NOMO-1 treated with dmso at 0.1 percent for 144 hours (cell line): ENCODE measurements at regions not wholly inside any gene's neighbourhood (a gene's known extent, or its start where the extent isn't known, plus 50 kb on each side); places are given as distances from the start of the nearest gene placed in this dataset.

Source experiments
- DNase-seq: peaks from one replicate; lab custom pipeline; 2025; ENCODE audit not compliant: unreplicated experiment; lab: John Stamatoyannopoulos, UW

DNA sequence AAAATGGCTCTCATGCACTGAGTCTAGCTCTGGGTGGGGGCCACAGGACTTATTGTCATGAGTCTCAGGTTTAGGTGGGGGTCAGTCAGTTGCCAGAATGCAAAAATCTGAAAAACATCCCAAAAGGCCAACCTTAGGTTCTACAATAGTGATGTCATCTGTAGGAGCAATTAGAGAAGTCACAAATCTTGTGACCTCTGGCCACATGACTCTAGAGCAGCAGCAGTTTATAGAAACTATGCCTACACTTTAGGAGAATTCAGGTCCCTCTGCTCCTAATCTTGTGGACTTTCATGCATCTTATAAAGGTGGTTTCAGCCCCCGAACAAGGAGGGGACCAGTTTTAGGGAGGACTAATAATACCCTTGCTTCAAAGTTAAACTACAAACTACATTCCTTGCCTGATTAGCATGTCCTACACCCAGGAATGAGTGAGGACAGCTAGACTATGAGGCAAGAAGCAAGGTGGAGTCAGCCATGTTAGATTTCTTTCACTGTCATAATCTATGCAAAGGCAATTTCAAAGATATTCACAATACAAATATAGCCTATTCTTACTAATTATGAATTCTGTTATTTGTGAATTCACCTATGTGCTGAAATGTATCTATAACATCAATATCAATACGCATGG lies 123.5 kb upstream of the ADCY1 start:
- DNase-seq: no peak

DNA sequence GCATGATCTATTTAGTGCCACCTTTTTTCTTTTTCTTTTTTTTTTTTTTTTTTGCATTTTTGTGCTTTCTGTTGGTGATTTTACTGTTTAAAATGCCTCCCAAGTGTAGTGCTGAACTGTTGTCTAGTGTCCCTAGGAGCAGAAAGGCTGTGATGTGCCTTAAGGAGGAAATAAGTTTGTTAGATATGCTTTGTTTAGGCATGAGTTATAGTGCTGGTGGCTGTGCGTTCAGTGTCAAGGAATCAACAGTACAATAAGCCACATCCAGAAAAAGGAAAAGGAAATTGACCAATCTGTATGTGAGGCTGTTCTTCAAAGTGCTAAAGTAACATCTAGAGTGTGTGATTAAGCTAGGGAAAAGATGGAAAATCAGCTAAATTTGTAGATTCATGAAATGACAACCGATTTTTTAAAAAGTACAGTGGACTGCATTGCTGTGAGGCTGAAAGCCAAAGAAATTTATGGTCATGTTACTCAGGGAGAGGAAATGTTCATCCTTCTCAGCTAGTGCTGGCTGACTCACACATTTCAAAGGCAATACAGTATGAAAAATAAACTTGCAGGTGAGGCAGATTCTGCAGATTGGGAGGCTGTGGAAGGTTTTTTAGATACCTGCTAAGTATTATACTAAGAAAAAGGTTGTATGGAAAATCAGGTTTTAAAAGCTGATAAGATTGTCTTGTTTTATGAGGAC lies 122.7 kb upstream of the ADCY1 start:
- DNase-seq: no peak

DNA sequence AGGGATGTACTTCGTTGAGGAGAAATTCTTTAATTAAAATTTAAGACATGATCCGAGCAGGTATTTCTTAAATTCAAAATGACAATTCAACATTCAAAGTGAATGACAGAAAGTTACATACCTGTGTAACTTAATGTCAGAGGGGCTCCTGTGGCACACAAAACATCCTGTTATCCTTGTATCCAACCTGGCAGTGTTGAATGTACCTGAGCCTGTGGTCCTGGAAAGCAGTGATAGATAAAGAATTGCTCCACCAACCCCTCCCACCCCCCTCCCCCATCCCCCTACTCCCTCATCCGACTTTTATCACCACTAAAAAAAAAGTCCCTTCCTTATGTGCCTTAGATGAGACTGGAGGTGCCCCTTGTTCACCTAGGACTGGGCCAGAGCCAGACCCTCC lies 119.4 kb upstream of the ADCY1 start:
- DNase-seq: no peak

DNA sequence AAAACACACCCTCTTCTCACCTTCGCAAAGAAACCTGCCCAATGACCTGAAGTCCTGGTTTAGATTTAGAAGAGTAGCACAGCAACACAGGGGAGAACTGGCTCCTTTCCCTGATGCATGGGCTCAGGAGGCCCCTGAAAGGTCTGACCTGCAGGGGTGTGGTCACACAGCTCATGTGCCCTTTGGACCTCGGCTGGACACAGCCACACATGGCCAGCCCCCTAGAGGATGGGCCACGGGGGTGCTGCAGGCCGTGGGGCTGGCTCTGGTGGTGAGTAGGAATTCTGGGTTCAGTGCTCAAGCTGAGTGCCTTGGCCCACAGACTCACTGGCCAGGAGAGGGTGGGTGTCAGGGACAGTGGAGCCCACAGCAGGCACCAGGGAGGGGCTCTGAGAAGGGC lies 118.5 kb upstream of the ADCY1 start:
- DNase-seq: no peak

DNA sequence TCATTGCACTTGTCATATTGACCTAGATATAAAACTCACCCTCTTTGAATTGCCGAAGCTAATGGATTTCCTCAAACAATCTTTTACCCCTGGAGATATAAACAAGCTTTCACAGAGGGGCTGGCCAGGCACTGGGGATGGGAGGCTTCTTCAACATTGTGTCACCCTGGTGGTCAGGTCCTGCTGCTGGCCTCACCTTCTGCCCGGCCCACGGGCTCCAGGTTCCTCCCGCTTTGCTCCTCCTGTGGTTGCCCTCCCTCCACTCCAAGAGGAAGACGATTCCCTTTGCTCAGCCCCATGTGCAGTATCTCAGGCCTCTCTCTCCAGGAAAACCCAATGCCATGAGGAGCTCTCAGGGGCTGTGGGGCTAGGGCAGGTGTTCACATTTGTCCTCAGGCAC lies 118.1 kb upstream of the ADCY1 start:
- no peak for DNase-seq

DNA sequence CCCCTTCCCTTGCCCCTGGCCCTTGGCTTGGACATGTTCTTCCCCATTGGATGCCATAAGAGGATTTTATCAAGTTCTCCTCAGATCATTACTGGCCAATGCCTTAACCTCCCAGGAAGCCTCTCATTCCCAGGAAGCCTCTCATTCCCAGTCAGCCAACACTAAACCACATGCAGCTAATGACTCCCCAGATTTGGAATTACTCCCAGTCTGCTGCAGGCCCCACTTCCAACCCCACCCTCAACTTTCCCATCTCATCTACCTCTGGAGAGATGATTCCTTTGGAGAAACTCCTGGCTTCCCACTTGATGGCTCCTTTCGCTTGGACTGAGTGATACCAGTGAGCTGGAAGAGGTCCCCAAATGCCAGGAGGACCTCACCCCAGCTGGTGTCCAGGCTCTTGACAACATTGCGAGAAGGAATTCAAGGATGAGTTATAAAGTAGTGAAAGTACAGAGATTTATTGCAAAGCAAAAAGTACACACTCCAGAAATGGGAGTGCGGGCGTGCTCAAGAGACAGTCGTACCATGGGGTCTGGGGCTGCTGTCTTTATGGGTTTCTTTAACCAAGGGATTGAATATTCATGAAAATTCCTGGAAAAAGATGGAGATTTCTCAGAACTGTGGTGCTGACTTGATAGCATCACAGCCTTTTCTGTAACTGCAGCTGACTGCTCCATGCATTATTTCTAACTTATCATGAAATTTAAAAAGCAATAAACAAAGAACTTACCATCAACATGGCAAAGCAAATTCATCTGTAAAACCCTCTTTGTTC lies 117.2 kb upstream of the ADCY1 start:
- no peak for DNase-seq

DNA sequence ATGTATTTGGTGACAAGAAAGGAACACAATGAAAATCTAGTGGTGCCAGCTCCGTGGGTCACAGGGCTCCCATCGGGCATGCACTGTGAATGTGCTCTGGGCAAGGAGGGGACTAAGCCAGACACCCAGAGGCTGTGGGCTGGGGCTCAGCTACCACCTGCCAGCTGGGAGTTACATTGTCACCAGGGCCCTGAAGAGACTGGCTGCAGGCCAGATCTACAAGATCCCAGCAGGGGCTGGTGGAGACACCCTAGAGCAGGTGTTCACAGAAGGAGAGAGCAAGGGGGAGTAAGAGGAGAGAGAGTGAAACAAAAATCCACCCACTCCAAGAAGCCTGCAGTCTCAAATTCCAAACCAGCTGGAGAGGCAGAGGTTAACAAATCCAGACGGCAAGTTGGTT lies 116.6 kb upstream of the ADCY1 start:
- no peak for DNase-seq

DNA sequence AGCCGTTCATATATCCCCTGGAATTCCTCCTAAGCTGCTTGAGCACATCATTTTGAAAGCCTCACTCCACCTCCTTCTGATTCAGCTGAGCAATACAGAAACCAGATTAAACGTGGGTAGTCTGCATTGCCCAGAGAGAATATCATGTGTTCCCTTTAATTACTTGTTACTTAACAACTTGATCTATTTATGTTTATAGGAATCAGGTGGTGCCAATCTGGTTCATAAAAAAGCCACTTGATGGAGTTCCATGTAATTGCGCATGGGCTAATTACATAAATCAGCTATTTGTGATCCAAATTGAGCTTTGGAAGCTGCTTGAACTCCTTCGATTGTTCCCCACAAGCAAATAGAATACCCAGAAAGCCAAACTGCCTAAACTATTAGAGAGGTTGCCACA lies 114.7 kb upstream of the ADCY1 start:
- DNase-seq: no peak

DNA sequence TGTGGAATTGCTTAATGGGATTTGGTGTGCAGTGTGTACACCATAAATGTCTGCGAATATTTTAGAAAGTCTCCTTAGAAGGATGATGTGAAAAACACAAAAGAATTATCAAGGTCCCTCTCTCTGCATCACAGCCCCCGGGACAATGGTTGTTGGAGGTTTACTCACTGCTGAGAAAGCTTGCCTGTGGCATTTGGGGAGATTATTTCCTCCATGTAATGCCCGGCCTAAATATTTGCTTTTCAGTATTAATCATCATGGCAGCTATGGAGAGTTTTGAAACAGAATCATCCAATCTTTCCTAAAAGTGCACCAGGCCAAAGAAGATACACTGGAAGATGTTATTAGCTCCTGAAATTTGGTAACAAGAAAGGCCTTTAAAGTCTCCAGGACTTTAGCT lies 113.8 kb upstream of the ADCY1 start:
- DNase-seq: no peak

DNA sequence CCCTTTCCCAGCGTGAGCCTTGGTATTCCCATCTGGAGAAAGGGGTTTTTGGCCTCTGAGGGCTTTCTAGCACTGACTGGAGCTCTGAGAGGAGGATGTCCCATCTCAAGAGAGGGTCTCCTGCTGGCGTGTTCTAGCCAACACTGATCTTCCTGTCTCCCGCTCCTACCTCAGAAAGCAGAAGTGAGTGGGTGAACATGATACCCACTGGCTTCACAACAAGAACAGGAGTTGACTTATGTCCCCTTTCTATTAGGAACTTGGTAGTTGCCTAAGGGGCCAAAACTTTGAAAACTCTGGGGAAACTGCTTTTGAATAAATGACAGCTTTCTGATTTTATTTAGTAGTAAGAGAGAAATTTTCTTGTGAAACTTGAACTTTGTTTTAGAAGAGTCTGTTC lies 113.1 kb upstream of the ADCY1 start:
- no peak for DNase-seq

DNA sequence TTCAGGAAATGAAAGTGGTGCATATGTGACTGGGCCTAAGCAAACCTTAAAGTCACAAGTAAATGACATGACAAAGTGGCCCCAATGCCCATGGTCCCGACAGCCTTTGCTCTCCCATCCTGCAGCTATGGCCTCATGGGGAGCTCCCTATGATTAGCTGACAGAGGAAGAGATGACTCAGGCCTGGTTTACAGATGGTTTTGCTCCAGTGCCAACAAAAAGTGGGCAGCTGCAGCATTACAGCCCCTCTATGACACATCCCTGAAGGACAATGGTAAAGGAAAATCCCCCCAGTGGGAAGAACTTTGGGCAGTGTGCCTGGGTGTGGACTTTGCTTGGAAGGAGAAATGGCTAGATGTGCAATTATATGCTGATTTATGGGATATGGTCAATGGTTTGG lies 105.1 kb upstream of the ADCY1 start:
- no peak for DNase-seq

DNA sequence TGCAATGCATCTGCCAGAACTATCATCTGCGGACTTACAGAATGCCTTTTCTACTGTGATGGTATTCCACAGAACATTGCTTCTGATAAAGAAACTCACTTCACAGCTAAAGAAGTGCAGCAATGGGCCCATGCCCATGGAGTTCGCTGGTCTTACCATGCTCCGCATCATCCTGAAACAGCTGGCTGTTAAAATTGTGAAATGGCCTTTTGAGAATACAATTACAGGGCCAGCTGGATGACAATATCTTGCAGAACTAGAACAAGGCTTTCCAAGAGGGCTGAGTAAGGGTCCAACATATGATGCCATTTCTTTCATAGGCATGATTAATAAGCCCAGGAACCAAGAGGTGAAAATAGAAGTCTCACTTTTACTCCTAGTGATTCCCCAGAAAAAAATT lies 104.1 kb upstream of the ADCY1 start:
- no peak for DNase-seq

DNA sequence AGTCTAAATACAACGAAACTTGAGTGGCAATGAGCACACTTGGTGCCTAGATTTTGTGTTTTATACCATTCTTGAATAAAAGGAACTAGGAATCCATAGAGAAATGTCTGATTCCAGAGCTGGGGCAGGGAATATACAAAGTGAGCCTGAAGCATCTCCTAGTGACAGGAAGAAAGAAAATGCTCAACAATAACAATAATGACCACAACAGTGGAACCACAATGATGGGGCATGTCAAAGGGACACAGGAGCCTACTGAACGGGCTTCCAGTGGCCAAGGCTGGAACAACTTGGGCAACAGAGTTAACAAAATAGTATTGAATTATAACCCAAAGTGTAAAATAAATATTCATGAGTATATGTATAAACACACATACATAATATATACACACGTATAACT lies 94.4 kb upstream of the ADCY1 start:
- DNase-seq: no peak

DNA sequence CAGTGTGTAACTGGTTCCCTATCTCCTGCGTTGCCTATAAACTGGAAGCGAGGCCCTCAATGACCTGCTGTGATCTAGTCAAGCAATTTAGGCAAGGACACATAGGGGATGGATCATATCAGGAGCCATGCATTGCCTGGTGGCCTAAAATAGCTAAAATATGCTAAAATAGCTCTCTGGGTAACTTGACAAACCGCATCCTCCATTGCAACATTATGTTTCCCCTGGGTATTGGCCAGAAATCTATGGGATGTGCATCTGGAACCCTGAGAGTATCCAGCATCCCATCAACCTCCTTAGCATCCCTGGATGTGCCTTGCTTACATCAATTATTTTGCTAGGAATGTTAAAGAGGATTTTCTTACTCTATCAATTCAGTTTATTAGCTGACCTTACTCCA lies 91.7 kb upstream of the ADCY1 start:
- no peak for DNase-seq

DNA sequence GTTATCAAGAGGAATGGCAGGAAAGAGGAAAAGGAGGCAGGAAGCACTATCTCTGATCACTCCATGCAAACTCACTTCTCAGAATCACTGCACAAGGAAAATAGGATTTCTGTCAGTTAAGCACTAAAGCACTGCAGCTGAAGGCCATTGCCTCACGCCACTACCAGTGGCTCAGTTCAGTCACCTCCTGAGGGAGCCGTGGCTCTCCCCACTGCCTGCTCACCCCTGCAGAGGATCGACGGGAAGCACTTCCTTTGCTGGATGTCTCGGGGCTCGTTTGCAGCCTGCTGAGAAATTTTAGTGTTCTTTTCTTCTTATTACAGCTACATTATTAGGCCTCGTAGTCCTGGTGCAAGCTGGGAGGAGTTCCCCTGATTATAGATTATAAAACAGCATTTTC lies 90.1 kb upstream of the ADCY1 start:
- no peak for DNase-seq

DNA sequence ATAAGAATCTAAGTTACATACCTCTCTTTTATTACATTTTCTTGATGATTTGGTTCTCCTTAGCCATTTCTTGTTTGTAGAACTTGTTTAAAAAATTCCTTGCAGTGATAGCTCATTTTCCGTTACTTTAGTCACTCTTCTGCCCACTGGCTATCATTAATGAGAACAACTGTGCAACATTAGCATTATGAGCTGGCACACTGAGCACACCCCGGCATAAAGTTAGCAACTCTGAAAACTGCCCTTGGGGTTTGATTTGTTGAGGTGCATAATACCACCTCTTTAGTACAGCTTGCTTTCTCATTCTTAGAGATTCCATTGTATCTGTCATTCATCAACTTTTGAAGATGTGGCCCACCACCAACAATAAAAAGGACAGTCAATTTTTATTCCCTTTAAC lies 87.6 kb upstream of the ADCY1 start:
- DNase-seq: no peak

DNA sequence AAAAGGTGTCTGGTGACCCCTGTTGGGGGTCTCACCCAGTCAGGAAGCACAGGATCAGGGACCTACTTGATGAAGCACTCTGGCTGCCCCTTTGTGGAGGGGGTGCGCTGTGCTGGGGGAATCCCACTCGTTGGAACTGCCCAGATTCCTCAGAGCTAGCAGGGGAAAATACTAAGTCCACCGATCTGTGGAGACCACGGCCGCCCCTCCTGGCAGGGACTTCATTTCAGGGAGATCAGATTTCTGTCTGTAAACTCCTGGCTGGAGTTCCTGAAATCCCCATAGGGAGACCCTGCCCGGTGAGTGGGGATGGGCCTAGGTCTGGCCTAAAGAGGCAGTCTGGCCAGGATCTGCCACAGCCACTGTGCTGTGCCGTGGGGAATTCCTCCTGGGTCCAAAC lies 79.3 kb upstream of the ADCY1 start:
- no peak for DNase-seq

DNA sequence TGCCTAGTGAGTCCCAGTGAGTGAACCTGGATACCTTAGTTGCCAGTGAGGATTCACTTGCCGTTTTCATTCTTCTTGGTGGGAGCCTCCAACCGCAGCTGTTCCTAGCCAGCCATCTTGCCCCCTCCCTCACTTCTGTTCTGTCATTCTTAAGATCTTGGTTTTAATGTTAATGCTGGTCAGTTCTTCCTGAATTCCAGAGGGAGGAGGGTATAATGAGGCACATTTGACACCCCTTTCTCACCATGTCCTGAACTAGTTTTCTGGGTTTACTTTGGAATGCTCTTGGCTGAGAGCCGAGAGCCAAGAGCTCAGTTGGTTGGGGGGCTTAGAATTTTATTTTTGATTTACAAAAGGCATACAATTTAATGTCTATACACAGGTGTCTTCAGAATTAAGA lies 78.5 kb upstream of the ADCY1 start:
- no peak for DNase-seq

DNA sequence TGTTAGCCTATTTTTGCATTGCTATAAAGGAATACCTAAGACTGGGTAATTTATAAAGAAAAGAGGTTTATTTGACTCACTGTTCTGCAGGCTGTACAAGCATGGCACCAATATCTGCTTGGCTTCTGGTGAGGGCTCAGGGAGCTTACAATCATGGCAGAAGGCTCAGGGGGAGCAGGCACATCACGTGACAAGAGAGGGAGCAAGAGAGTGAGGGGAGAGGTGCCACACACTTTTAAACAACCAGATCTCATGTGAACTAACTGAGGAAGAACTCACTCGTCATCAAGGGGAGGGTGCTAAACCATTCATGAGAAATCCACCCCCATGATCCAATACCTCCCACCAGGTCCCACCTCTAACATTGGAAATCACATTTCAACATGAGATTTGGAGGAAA lies 73.9 kb upstream of the ADCY1 start:
- DNase-seq: no peak

DNA sequence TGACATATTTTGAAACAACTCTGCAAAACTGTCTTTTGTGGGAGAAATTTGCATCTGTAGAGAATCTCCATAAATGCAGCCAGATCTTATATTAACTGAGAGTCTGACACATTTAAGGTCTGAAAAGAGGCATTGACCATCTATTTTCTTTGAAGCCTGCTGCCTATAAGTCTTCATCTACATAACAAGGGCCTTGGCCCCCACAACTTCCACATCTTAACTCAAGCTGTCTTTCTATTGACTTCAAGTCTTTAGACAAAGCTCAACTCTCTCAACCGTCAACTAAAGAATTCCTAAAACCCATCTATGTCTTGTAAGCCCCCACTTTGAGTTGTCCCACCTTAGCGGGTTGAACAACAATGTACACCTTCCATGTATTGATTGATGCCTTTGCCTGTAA lies 72.4 kb upstream of the ADCY1 start:
- no peak for DNase-seq

DNA sequence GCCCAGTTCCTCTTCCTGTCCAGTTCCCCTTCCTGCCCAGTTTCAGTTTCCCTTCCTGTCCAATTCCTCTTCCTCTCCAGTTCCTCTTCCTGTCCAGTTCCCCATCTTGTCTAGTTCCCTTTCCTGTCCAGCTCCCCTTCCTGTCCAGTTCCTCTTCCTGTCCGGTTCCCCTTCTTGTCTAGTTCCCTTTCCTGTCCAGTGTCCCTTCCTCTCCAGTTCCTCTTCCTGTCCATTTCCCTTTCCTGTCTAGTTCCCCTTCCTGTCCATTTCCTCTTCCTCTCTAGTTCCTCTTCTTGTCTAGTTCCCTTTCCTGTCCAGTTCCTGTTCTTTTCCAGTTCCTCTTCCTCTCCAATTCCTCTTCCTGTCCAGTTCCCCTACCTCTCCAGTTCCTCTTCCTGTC lies 68.1 kb upstream of the ADCY1 start:
- no peak for DNase-seq

DNA sequence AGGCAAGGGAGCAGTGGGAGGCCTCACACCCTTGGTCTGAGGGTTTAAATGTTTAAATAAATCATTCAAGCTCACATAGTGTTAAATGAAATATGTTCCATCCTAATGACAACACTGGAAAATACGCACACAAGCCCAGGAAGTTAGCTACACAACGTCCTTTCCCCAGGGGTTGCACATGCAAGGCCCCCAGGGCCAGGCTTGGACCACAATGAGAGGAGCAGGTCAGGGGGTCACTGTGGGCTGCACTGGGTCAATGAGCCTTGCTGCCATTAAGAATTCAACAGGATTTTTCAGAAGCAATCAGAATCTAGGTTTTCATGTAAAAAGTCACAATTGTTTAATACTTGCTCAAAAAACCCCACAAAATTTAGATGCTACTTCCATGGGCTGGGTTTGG lies 64.9 kb upstream of the ADCY1 start:
- no peak for DNase-seq
